Panc1 (cell line): ENCODE measurements at regions not wholly inside any gene's neighbourhood (a gene's known extent, or its start where the extent isn't known, plus 50 kb on each side); places are given as distances from the start of the nearest gene placed in this dataset.

Experiments
- POLR2AphosphoS5 ChIP-seq: IDR thresholded peaks from 2 replicates; pipeline ENCODE4 v1.6.1; 2012; ENCODE audit warnings: mild to moderate bottlenecking, low read depth, low read length, moderate library complexity
- TCF7L2 ChIP-seq: IDR thresholded peaks from 2 replicates; pipeline ENCODE4 v1.6.1; 2011; ENCODE audit warnings: mild to moderate bottlenecking, low read depth, low read length, inconsistent platforms
- TF ChIP-seq, protein P1 (sequence below): fragments of 450-650 bp; IDR thresholded peaks from 2 replicates; pipeline ENCODE4 v1.5.1; 2017; ENCODE audit warnings: mild to moderate bottlenecking
- TF ChIP-seq, protein P2 (sequence below), 2 experiments: IDR thresholded peaks; 2 replicates each; pipeline ENCODE4 v1.6.1; 2011 to 2012; ENCODE audit warnings: low read depth in 2 of 2, control low read depth in 1 of 2, low read length in 1 of 2, mild to moderate bottlenecking in 1 of 2, moderate library complexity in 1 of 2; ENCODE audit not compliant: insufficient read depth in 1 of 2

DNA sequence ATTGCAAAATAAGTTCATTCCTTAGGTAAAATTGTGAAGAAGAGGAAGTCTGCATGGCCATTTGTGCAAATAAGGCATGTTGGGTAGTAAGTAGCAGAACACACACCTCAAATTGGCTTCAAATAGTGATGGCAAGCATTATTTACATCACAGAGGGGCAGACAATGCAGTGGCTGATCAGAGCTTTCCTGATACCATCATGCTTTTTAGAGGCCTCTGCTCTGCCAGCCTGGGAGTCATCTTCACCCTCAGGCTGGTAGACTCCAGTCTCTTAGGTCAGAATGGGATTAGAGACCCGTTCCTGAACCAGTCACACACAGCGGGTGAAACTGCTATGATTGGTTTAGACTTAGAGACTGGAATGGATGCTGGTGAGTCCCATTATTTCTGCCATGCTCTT, 396.0 kb upstream of the MCTP2 start:
- TF ChIP-seq POLR2AphosphoS5 (no peak), TCF7L2 (no peak)
- TF ChIP-seq, protein P1, sequence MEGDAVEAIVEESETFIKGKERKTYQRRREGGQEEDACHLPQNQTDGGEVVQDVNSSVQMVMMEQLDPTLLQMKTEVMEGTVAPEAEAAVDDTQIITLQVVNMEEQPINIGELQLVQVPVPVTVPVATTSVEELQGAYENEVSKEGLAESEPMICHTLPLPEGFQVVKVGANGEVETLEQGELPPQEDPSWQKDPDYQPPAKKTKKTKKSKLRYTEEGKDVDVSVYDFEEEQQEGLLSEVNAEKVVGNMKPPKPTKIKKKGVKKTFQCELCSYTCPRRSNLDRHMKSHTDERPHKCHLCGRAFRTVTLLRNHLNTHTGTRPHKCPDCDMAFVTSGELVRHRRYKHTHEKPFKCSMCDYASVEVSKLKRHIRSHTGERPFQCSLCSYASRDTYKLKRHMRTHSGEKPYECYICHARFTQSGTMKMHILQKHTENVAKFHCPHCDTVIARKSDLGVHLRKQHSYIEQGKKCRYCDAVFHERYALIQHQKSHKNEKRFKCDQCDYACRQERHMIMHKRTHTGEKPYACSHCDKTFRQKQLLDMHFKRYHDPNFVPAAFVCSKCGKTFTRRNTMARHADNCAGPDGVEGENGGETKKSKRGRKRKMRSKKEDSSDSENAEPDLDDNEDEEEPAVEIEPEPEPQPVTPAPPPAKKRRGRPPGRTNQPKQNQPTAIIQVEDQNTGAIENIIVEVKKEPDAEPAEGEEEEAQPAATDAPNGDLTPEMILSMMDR: no peak
- TF ChIP-seq, protein P2, sequence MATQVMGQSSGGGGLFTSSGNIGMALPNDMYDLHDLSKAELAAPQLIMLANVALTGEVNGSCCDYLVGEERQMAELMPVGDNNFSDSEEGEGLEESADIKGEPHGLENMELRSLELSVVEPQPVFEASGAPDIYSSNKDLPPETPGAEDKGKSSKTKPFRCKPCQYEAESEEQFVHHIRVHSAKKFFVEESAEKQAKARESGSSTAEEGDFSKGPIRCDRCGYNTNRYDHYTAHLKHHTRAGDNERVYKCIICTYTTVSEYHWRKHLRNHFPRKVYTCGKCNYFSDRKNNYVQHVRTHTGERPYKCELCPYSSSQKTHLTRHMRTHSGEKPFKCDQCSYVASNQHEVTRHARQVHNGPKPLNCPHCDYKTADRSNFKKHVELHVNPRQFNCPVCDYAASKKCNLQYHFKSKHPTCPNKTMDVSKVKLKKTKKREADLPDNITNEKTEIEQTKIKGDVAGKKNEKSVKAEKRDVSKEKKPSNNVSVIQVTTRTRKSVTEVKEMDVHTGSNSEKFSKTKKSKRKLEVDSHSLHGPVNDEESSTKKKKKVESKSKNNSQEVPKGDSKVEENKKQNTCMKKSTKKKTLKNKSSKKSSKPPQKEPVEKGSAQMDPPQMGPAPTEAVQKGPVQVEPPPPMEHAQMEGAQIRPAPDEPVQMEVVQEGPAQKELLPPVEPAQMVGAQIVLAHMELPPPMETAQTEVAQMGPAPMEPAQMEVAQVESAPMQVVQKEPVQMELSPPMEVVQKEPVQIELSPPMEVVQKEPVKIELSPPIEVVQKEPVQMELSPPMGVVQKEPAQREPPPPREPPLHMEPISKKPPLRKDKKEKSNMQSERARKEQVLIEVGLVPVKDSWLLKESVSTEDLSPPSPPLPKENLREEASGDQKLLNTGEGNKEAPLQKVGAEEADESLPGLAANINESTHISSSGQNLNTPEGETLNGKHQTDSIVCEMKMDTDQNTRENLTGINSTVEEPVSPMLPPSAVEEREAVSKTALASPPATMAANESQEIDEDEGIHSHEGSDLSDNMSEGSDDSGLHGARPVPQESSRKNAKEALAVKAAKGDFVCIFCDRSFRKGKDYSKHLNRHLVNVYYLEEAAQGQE (IDR thresholded peaks at IDR 0.05; ENCODE audit: insufficient read depth in 1 of 2, low read depth in 2 of 2, low read length in 1 of 2): no peak
